ENCODE measurements at regions not wholly inside any gene's neighbourhood (a gene's known extent, or its start where the extent isn't known, plus 50 kb on each side); places are given as distances from the start of the nearest gene placed in this dataset.

- TF ChIP-seq CTCF (IDR thresholded peaks at IDR 0.05 in 2 of 3, conservative IDR thresholded peaks at IDR 0.05 in 1 of 3; ENCODE audit: borderline replicate concordance in 1 of 3, insufficient read depth in 1 of 3, low read depth in 2 of 3, low read length in 2 of 3), result no peak
- TF ChIP-seq REST (IDR thresholded peaks at IDR 0.05; ENCODE audit: low read depth), result no peak
- no peak for TF ChIP-seq POLR2A (IDR thresholded peaks at IDR 0.05; ENCODE audit: borderline replicate concordance, extremely low read depth, insufficient read depth, insufficient read length)
- TF ChIP-seq JUND (IDR thresholded peaks at IDR 0.05), result no peak
- no peak for TF ChIP-seq SRF (IDR thresholded peaks at IDR 0.05; ENCODE audit: low read depth)
- TF ChIP-seq TCF7L2 (IDR thresholded peaks at IDR 0.05; ENCODE audit: borderline replicate concordance, extremely low read depth, insufficient read depth, insufficient read length), result no peak
- TF ChIP-seq SIN3A (IDR thresholded peaks at IDR 0.05; ENCODE audit: low read depth), result no peak
- no peak for TF ChIP-seq ZNF274 (IDR thresholded peaks at IDR 0.05; ENCODE audit: low read depth, low read length)
- TF ChIP-seq CEBPB (IDR thresholded peaks at IDR 0.05; ENCODE audit: low read depth), result no peak
- TF ChIP-seq MAX (IDR thresholded peaks at IDR 0.05), result no peak
- TF ChIP-seq ZFX (IDR thresholded peaks at IDR 0.05), result no peak
- no peak for TF ChIP-seq SP1 (IDR thresholded peaks at IDR 0.05; ENCODE audit: low read depth)
These were observed 167.0 kb upstream of the MYLIP start for GRCh38 chr6:15961635-15962448.
